ENCODE measurements at regions not wholly inside any gene's neighbourhood (a gene's known extent, or its start where the extent isn't known, plus 50 kb on each side); places are given as distances from the start of the nearest gene placed in this dataset.
A peak's percentile ranks its signal among the peaks of the same experiment; 100 is the strongest.
"Not testable (repeated sequence)": the region's sequence is repeated elsewhere in the genome, so short reads cannot be mapped to it uniquely, and the experiment has no call there.

- no peak for DNase-seq (ENCODE audit: low read depth in 4 of 4, low spot score in 3 of 4)
These were observed 223.1 kb downstream of the RNF144A start for GRCh38 chr2:7140306-7140705.

- DNase-seq (ENCODE audit: low read depth in 4 of 4, low spot score in 3 of 4): no peak
These were observed 228.5 kb downstream of the RNF144A start for GRCh38 chr2:7145707-7146106.

- DNase-seq (ENCODE audit: low read depth in 4 of 4, low spot score in 3 of 4): no peak
These were observed 228.9 kb downstream of the RNF144A start for GRCh38 chr2:7146151-7146550.

- peak in 2 of 4 donors; percentile 14 to 20 for DNase-seq (ENCODE audit: low read depth in 4 of 4, low spot score in 3 of 4)
These were observed 237.4 kb downstream of the RNF144A start for GRCh38 chr2:7154656-7155055.

GRCh38 chr2:7161501-7161900 is 244.3 kb downstream of the RNF144A start:
- DNase-seq (ENCODE audit: low read depth in 4 of 4, low spot score in 3 of 4): no peak

- DNase-seq (ENCODE audit: low read depth in 4 of 4, low spot score in 3 of 4): no peak
These were observed 248.5 kb downstream of the RNF144A start for GRCh38 chr2:7165736-7166135.

- no peak for DNase-seq (ENCODE audit: low read depth in 4 of 4, low spot score in 3 of 4)
These were observed 250.7 kb downstream of the RNF144A start for GRCh38 chr2:7167801-7168411.

GRCh38 chr2:7169593-7169992 is 252.4 kb downstream of the RNF144A start:
- DNase-seq (ENCODE audit: low read depth in 4 of 4, low spot score in 3 of 4): no peak

- not testable (repeated sequence) for DNase-seq (ENCODE audit: low read depth in 4 of 4, low spot score in 3 of 4)
These were observed 261.8 kb downstream of the RNF144A start for GRCh38 chr2:7178996-7179395.

GRCh38 chr2:7180638-7181370 is 263.6 kb downstream of the RNF144A start:
- no peak for DNase-seq (ENCODE audit: low read depth in 4 of 4, low spot score in 3 of 4)

GRCh38 chr2:7182525-7182924 is 265.3 kb downstream of the RNF144A start:
- no peak for DNase-seq (ENCODE audit: low read depth in 4 of 4, low spot score in 3 of 4)

- DNase-seq (ENCODE audit: low read depth in 4 of 4, low spot score in 3 of 4): no peak
These were observed 271.9 kb downstream of the RNF144A start for GRCh38 chr2:7189106-7189505.

GRCh38 chr2:7190587-7191324 is 273.5 kb downstream of the RNF144A start:
- no peak for DNase-seq (ENCODE audit: low read depth in 4 of 4, low spot score in 3 of 4)

GRCh38 chr2:7191932-7192331 is 274.7 kb downstream of the RNF144A start:
- peak; percentile 47 to 67 (median 64) for DNase-seq (ENCODE audit: low read depth in 4 of 4, low spot score in 3 of 4)

- no peak for DNase-seq (ENCODE audit: low read depth in 4 of 4, low spot score in 3 of 4)
These were observed 276.2 kb downstream of the RNF144A start for GRCh38 chr2:7193457-7193856.

GRCh38 chr2:7194950-7195349 is 277.7 kb downstream of the RNF144A start:
- DNase-seq (ENCODE audit: low read depth in 4 of 4, low spot score in 3 of 4): no peak

- DNase-seq (ENCODE audit: low read depth in 4 of 4, low spot score in 3 of 4): no peak
These were observed 279.7 kb downstream of the RNF144A start for GRCh38 chr2:7196883-7197282.

- no peak for DNase-seq (ENCODE audit: low read depth in 4 of 4, low spot score in 3 of 4)
These were observed 284.6 kb downstream of the RNF144A start for GRCh38 chr2:7201851-7202250.

- DNase-seq (ENCODE audit: low read depth in 4 of 4, low spot score in 3 of 4): peak; percentile 52 to 65 (median 58)
These were observed 285.9 kb downstream of the RNF144A start for GRCh38 chr2:7203056-7203467.

- DNase-seq (ENCODE audit: low read depth in 4 of 4, low spot score in 3 of 4): no peak
These were observed 288.1 kb downstream of the RNF144A start for GRCh38 chr2:7205151-7205830.

All from right renal pelvis (tissue), 4 donors.